ENCODE measurements at regions not wholly inside any gene's neighbourhood (a gene's known extent, or its start where the extent isn't known, plus 50 kb on each side); places are given as distances from the start of the nearest gene placed in this dataset.

DNA sequence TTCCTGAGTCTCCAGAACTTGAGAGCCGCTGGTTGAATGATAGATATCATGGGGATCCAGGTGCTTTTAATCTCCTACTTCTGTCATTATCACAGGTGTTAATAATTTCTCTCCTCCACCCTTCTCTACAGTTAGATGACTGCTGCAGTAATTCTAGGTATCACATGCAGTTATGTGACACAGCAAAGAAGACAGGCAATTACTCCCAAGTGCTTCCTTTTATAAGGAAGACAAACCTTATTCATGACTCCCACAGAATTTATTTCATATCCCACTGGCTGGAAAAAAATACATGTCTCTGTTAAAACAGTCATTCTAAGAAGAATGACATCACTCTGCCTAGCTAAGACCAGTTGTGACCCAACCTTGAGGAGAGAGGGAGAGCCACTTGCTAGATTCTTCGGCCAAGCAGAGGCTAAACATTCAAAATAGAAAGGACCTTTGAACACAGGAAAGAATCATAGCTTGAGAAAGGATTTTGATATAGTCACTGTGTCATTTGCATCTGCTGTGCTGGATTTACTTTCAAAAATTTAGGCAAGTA is 500.6 kb downstream of the SI start:
- no peaks in the 10 kb centered on the region for H3K27me3 ChIP-seq (replicated peaks in 1 of 4; ENCODE audit: control extremely low read depth in 1 of 4, control insufficient read depth in 3 of 4, insufficient read depth in 4 of 4, low read length in 3 of 4)
- H3K9me3 ChIP-seq (ENCODE audit: control extremely low read depth in 1 of 3, control insufficient read depth in 2 of 3, insufficient read depth in 1 of 3, low read length in 2 of 3), result no peaks in the 10 kb centered on the region
- no peak overlapping the region for H3K4me3 ChIP-seq (ENCODE audit: control extremely low read depth in 1 of 5, extremely low read depth in 1 of 5, insufficient read depth in 1 of 5, low read depth in 2 of 5, low read length in 4 of 5)
- H3K79me2 ChIP-seq (ENCODE audit: control insufficient read depth, insufficient read depth, low read length), result no peaks in the 10 kb centered on the region
- DNase-seq (no peak), ATAC-seq (ENCODE audit: low read depth) (no peak)
- H3K9ac ChIP-seq (ENCODE audit: low read length), result no peak overlapping the region
- H3K4me1 ChIP-seq (ENCODE audit: control insufficient read depth in 2 of 2, insufficient read depth in 2 of 2, low read length in 2 of 2), result no peaks in the 10 kb centered on the region
- no peak overlapping the region for H3K27ac Mint-ChIP-seq
- no peaks in the 10 kb centered on the region for H4K20me1 ChIP-seq (ENCODE audit: control insufficient read depth, insufficient read depth, low read length, poor library complexity, severe bottlenecking)
- TF ChIP-seq, protein P1, sequence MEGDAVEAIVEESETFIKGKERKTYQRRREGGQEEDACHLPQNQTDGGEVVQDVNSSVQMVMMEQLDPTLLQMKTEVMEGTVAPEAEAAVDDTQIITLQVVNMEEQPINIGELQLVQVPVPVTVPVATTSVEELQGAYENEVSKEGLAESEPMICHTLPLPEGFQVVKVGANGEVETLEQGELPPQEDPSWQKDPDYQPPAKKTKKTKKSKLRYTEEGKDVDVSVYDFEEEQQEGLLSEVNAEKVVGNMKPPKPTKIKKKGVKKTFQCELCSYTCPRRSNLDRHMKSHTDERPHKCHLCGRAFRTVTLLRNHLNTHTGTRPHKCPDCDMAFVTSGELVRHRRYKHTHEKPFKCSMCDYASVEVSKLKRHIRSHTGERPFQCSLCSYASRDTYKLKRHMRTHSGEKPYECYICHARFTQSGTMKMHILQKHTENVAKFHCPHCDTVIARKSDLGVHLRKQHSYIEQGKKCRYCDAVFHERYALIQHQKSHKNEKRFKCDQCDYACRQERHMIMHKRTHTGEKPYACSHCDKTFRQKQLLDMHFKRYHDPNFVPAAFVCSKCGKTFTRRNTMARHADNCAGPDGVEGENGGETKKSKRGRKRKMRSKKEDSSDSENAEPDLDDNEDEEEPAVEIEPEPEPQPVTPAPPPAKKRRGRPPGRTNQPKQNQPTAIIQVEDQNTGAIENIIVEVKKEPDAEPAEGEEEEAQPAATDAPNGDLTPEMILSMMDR (IDR thresholded peaks at IDR 0.05), result no peak
- no peak for TF ChIP-seq EZH2 (IDR thresholded peaks at IDR 0.05; ENCODE audit: borderline replicate concordance, insufficient read depth, low read depth, low read length, poor library complexity, severe bottlenecking)
- WGBS (ENCODE audit: insufficient coverage), result 75% methylated on average over 1 of the region's 2 CpGs
- H3K36me3 ChIP-seq (replicated peaks in 1 of 2; ENCODE audit: control extremely low read depth in 1 of 2, control insufficient read depth in 1 of 2, extremely low read depth in 1 of 2, insufficient read depth in 2 of 2, low read length in 1 of 2), result no peaks in the 10 kb centered on the region
- intact Hi-C loops (cut with micrococcal nuclease), result no loop called here
- ChIA-PET POLR2A (no interaction called here), CTCF (no interaction called here)
- peaks cover 6% of the 10 kb centered on the region for H3K9me3 Mint-ChIP-seq (ENCODE audit: insufficient read depth)
- H3K4me1 Mint-ChIP-seq, result no peaks in the 10 kb centered on the region
- H3K4me3 Mint-ChIP-seq, result no peak overlapping the region
- H3K27ac ChIP-seq (ENCODE audit: low read length in 2 of 2), result no peak overlapping the region
- no peak overlapping the region for H3K4me2 ChIP-seq (replicated peaks; ENCODE audit: low read depth, low read length, poor library complexity, severe bottlenecking)
- no peak overlapping the region for H2AFZ ChIP-seq (ENCODE audit: insufficient read depth, low read depth, low read length, poor library complexity, severe bottlenecking)
- no peaks in the 10 kb centered on the region for H3K27me3 Mint-ChIP-seq

DNA sequence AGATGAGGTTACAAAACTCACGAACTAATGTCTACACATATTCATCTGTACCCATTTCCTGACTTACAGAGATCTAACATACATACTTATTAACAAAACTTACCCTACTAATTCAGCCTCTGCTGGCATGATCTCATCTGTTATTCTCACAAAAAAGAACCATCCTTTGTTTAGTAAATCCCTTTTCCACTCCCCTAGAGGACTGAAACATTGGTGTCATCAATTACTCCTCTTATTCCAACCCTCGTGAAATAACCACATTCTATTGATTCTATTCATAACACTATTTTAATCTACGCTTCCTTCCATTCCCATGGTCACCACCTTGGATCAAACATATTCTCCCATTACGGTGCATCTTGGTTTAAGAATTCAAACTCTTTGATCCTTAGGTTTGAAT is 505.9 kb downstream of the SI start:
- Histone ChIP-seq H3K4me3 (ENCODE audit: control extremely low read depth in 1 of 5, extremely low read depth in 1 of 5, insufficient read depth in 1 of 5, low read depth in 2 of 5, low read length in 4 of 5) (no peak overlapping the region), H3K9me3 (ENCODE audit: control extremely low read depth in 1 of 3, control insufficient read depth in 2 of 3, insufficient read depth in 1 of 3, low read length in 2 of 3) (no peaks in the 10 kb centered on the region), H2AFZ (ENCODE audit: insufficient read depth, low read depth, low read length, poor library complexity, severe bottlenecking) (no peak overlapping the region), H3K4me2 (replicated peaks; ENCODE audit: low read depth, low read length, poor library complexity, severe bottlenecking) (no peak overlapping the region), H3K27me3 (replicated peaks in 1 of 4; ENCODE audit: control extremely low read depth in 1 of 4, control insufficient read depth in 3 of 4, insufficient read depth in 4 of 4, low read length in 3 of 4) (no peaks in the 10 kb centered on the region), H3K27ac (ENCODE audit: low read length in 2 of 2) (no peak overlapping the region), H3K9ac (ENCODE audit: low read length) (no peak overlapping the region), H3K4me1 (ENCODE audit: control insufficient read depth in 2 of 2, insufficient read depth in 2 of 2, low read length in 2 of 2) (no peaks in the 10 kb centered on the region), H3K36me3 (replicated peaks in 1 of 2; ENCODE audit: control extremely low read depth in 1 of 2, control insufficient read depth in 1 of 2, extremely low read depth in 1 of 2, insufficient read depth in 2 of 2, low read length in 1 of 2) (no peaks in the 10 kb centered on the region), H3K79me2 (ENCODE audit: control insufficient read depth, insufficient read depth, low read length) (no peaks in the 10 kb centered on the region), H4K20me1 (ENCODE audit: control insufficient read depth, insufficient read depth, low read length, poor library complexity, severe bottlenecking) (no peaks in the 10 kb centered on the region)
- Mint-ChIP-seq H3K27ac (no peak overlapping the region), H3K4me1 (no peaks in the 10 kb centered on the region), H3K4me3 (no peak overlapping the region), H3K9me3 (ENCODE audit: insufficient read depth) (no peaks in the 10 kb centered on the region), H3K27me3 (no peaks in the 10 kb centered on the region)
- CTCF ChIA-PET, result no interaction called here
- ATAC-seq (ENCODE audit: low read depth) (no peak), DNase-seq (no peak)
- 80% methylated on average over 2 of the region's 4 CpGs for WGBS (ENCODE audit: insufficient coverage)
- no peak for TF ChIP-seq EZH2 (IDR thresholded peaks at IDR 0.05; ENCODE audit: borderline replicate concordance, insufficient read depth, low read depth, low read length, poor library complexity, severe bottlenecking)
- intact Hi-C loops (cut with micrococcal nuclease), result no loop called here
- POLR2A ChIA-PET, result no interaction called here

Data from B cell (primary cell).